HG03196 (cell line): ENCODE measurements at regions not wholly inside any gene's neighbourhood (a gene's known extent, or its start where the extent isn't known, plus 50 kb on each side); places are given as distances from the start of the nearest gene placed in this dataset.
"Not testable (repeated sequence)": the region's sequence is repeated elsewhere in the genome, so short reads cannot be mapped to it uniquely, and the experiment has no call there.

Experiments used
- ATAC-seq: cut with Tn5 transposase; IDR thresholded peaks from one replicate; pipeline ENCODE4 v1.9.1; 2021; ENCODE audit not compliant: unreplicated experiment

GRCh38 chr18:5830902-5831301 lies 64.4 kb downstream of the TMEM200C start:
- not testable (repeated sequence) for ATAC-seq

DNA sequence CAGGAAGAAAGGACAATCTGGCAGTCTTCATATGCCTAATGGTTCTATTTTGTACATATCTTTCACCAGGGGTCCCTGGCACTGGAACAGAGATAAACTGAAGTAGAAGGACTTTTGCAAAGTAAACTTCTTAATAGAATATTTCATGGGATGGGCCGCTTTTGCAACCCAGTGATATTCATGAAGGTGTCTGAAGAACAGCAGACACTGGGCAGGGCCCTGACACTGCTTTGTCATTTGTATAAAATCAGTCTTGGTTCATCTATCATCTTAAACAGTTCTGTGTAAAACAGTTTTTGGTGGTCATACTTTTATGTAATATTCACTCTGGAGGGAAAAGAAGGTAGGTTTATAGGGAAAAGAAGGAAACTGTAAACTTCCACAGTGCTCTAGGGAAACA lies 66.4 kb downstream of the TMEM200C start:
- ATAC-seq, result no peak

- no peak for ATAC-seq
Measured at GRCh38 chr18:5825663-5826062, 69.7 kb downstream of the TMEM200C start.

- no peak for ATAC-seq
Measured at GRCh38 chr18:5824370-5824984, 70.8 kb downstream of the TMEM200C start.

DNA sequence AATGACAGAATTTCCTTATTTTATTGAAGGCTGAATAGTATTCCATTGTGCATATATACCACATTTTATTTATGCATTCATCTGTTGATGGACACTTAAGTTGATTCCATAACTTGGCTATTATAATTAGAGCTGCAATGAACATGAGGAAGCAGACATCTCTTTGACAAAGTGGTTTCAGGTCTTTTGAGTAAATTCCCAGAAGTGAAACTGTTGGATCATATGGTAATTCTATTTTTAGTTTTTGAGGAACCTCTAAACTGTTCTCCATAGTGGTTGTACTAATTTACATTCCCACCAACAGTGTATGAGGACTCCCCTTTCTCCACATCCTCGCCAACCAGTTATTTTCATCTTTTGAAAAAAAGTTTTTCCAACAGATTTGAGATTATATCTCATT lies 77.5 kb downstream of the TMEM200C start:
- ATAC-seq, result no peak

DNA sequence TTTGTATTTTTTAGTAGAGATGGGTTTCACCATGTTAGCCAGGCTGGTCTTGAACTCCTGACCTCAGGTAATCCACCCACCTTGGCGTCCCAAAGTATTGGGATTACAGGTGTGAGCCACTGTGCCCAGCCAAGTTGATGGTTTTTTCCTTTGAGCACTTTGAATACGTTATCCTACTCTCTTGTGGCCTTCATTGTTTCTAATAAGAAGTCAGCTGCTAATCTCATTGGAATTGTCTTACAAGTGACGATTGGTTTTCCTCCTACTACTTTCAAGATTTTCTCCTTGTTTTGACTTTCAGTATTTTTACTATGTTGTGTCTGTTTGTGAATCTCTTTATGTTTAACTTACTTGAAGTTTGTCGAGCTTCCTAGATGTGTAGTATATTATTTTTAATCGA lies 88.5 kb downstream of the TMEM200C start:
- ATAC-seq, result no peak

GRCh38 chr18:5787936-5788335 lies 107.4 kb downstream of the TMEM200C start:
- ATAC-seq, result no peak

DNA sequence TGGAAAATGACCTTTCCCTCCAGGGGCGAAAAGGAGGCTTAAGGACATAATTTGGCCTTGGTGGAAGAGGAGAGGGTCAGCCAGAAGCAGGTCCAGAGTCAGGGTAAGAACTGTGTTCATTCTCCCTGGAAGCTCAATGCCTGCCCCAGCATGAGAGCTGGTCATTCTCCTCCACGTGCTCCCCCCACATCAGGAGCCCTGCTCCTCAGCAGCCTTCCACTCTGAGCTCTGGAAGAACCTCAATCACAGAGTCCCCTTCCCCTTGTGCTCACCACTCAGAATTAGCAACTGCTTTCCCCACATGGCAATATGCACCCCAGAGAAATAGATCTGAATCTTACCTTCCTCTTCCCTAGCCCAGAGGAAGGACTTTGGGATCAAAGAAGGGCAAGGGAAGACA lies 115.4 kb downstream of the TMEM200C start:
- no peak for ATAC-seq

DNA sequence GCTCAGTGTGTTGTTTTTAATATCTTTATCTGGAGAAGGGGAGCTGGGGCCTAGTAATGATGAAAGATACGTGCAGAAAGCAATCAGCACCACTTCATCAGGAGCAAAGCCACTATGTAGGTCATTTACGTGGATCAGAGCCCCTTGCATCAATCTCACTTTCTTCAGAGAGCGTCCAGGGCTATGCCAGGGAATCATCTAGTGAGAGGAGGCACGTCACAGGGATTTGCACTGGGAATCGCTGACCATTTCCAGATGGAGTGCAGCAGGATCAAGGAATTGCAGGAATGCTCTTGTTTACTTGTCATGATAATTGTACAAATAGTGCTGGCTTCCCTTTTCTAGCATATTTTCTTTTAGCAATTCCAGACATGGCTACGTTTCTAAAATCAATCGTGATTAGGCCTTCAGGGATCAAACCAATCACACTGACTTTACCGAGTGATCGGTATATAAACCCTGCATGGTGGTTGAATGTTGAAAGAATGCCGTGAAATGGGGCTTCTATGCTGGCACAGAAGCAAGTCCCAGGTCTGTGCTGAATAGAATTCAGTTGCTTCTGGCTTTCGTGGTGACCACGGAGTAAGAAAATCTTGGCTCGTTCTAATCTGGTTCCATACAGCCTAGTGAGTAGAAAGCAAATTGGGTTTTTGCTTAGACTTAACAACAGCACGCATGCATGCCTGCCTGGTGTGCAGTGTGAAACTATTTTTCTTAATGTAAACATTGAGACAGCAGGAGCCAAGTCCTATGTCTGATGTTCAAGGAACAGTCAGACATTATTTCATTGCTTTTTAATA lies 122.8 kb downstream of the TMEM200C start:
- ATAC-seq, result no peak

DNA sequence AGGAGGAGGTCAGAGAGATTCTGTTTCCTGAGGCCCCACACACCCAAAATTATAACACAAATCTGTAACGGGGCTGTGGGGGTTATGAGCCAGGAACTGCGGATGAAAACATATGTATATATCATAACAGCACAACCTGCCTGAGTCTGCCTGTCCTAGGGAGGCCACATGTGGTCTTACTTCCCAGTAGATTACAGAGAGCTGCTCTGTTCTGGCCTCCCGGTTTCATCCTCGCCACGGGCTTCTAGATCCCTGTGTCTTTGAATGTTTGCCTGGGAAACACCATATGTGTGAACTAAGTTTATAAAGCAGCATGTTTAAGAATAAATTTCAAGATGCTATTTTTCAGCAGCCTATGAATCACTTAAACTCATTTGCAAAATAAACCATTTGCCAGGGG lies 124.0 kb downstream of the TMEM200C start:
- ATAC-seq, result no peak

- no peak for ATAC-seq
Measured at GRCh38 chr18:5770176-5770575, 125.1 kb downstream of the TMEM200C start.

GRCh38 chr18:5768454-5768853 lies 126.9 kb downstream of the TMEM200C start:
- ATAC-seq, result no peak

- no peak for ATAC-seq
Measured at GRCh38 chr18:5759194-5759593, 136.1 kb downstream of the TMEM200C start.

DNA sequence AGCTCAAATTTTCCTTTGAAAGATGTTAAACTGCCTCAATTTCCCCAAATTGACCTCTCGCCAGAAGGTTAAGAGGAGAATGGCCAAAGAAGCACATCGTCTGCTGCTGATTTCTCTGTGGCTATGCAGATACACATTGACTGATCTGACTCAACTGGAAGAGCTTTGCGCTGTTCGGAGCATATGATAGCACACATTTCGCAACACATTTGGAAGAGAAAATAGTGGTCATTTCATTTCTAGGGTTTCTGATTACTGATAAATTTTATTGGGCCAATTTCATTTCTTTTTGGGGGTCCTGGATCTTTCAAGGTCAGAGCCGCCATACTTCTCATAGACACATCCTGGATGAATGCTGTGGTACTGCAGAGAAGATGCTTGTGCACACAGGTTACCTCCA lies 138.5 kb downstream of the TMEM200C start:
- ATAC-seq, result no peak

DNA sequence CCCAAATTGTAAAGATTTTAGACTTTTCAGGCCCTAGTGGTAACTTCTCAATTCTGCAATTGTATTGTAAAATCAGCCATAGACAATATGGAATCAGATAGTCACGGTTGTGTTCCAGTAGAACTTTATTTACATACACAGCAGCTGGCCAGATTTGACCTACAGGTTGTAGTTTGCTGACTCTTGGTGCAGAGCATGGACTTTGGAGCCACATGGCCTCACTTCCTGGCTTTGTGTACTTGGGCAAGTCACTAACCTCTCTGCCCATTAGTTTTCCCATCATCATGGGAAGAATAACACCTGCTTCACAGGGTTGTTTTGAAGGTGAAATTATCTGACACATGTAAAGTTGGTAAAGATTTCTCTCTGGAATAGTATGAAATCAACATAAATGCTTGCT lies 147.6 kb downstream of the TMEM200C start:
- no peak for ATAC-seq

- no peak for ATAC-seq
Measured at GRCh38 chr18:5746844-5747243, 148.5 kb downstream of the TMEM200C start.

- no peak for ATAC-seq
Measured at GRCh38 chr18:5744659-5745058, 150.7 kb downstream of the TMEM200C start.

GRCh38 chr18:5738526-5738925 lies 156.8 kb downstream of the TMEM200C start:
- ATAC-seq, result no peak

DNA sequence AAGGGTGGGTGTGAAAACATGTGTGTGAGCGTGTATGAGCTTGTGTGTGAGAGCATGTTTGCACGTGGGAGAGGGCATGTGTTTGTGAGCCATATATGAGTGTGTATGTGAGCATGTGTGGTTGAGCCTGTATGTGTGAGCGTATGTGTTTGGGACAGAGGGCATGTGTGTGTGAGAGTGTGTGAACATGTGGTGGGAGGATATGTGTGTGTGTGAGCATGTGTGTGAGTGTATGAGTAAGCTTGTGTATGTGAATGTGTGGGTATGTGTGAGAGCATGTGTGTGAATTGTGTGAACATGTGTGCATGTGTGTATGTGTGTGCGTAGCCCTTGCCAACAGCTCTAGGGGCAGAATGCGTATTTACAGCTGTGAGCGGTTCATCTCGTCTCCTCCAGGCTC lies 163.0 kb downstream of the TMEM200C start:
- no peak for ATAC-seq

GRCh38 chr18:5729983-5730699 lies 165.2 kb downstream of the TMEM200C start:
- ATAC-seq, result no peak

- no peak for ATAC-seq
Measured at GRCh38 chr18:5728531-5728930, 166.8 kb downstream of the TMEM200C start.

- ATAC-seq, result no peak
Measured at GRCh38 chr18:5726011-5726410, 169.3 kb downstream of the TMEM200C start.
